ENCODE measurements at regions not wholly inside any gene's neighbourhood (a gene's known extent, or its start where the extent isn't known, plus 50 kb on each side); places are given as distances from the start of the nearest gene placed in this dataset.

DNA sequence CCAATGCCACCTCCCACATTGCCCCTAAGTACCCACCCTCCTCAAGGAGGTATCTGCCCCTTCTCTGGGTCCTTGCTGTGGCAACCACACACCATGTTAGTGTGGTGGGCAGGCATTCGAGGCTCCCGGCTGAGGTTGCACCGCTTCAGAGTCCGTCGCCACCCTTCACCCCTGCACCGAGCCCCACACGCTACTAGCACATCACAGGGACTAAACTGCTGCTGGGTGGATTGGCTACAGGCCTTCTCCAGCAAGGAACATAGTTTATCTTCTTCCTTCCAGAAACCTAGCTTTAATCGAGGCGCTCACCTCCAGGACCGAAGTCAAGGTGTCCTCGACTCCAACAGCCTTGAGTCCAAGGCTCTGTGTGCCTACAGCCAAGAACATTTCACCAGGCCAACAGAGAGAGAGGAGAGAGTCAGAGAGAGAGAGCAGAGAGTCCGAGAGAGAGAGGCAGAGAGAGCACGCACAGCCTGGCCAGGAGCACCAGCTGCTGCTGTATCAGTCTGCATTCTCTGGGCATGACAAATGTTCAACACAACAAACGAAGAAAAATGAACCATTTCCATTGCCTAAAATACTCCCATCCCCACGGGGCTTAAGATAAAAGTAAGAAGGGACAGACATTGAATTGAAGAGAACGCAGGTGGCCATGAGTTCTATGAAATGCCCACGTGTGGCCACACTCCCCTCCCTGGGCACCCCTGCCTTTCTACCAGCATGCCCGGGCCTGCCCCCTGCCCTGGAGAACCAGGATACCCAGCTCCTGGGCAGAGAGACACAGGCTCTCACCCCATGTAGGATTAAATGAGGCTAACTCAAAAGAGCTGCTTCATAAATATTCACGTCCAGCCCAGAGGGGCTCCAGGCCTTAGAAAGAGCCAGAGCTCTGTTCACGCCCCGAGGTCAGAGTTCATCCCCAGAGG lies 94.9 kb downstream of the RBFOX3 start:
- Mint-ChIP-seq H3K4me3 (no peak overlapping the region), H3K27ac (no peak overlapping the region), H3K36me3 (peaks cover 2% of the 10 kb centered on the region), H3K9me3 (no peaks in the 10 kb centered on the region), H3K4me1 (peaks cover 30% of the 10 kb centered on the region), H3K27me3 (ENCODE audit: low read depth) (peaks cover 8% of the 10 kb centered on the region)
- TF ChIP-seq, protein P1, sequence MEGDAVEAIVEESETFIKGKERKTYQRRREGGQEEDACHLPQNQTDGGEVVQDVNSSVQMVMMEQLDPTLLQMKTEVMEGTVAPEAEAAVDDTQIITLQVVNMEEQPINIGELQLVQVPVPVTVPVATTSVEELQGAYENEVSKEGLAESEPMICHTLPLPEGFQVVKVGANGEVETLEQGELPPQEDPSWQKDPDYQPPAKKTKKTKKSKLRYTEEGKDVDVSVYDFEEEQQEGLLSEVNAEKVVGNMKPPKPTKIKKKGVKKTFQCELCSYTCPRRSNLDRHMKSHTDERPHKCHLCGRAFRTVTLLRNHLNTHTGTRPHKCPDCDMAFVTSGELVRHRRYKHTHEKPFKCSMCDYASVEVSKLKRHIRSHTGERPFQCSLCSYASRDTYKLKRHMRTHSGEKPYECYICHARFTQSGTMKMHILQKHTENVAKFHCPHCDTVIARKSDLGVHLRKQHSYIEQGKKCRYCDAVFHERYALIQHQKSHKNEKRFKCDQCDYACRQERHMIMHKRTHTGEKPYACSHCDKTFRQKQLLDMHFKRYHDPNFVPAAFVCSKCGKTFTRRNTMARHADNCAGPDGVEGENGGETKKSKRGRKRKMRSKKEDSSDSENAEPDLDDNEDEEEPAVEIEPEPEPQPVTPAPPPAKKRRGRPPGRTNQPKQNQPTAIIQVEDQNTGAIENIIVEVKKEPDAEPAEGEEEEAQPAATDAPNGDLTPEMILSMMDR (IDR thresholded peaks at IDR 0.05; ENCODE audit: unreplicated experiment): no peak
- no peak for DNase-seq (ENCODE audit: low spot score in 2 of 2, unreplicated experiment in 2 of 2)

DNA sequence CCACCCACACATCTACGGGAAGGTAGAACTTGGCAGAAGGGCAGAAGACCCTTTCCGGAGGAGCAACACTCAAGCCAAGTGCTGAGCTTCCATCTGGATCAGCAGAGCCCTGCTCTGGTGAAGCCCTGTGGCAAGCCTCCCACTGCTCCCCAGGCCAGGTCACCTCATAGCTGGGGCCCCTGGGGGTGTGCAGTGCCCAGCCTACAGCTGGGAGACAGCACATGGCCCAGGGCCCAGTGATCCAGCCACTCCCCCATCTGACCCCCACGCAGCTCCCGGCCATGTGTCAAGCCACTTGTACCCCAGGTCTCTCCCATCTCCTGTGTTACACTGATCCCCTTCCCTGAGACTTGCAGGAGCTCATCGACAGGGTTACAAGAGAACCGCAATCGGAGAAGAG lies 95.7 kb downstream of the RBFOX3 start:
- no peaks in the 10 kb centered on the region for H3K9me3 Mint-ChIP-seq
- peaks cover 2% of the 10 kb centered on the region for H3K36me3 Mint-ChIP-seq
- no peak overlapping the region for H3K4me3 Mint-ChIP-seq
- peaks cover 8% of the 10 kb centered on the region for H3K27me3 Mint-ChIP-seq (ENCODE audit: low read depth)
- TF ChIP-seq, protein P1 (IDR thresholded peaks at IDR 0.05; ENCODE audit: unreplicated experiment): no peak
- peaks cover 30% of the 10 kb centered on the region for H3K4me1 Mint-ChIP-seq
- DNase-seq (ENCODE audit: low spot score in 2 of 2, unreplicated experiment in 2 of 2): no peak
- H3K27ac Mint-ChIP-seq: no peak overlapping the region

DNA sequence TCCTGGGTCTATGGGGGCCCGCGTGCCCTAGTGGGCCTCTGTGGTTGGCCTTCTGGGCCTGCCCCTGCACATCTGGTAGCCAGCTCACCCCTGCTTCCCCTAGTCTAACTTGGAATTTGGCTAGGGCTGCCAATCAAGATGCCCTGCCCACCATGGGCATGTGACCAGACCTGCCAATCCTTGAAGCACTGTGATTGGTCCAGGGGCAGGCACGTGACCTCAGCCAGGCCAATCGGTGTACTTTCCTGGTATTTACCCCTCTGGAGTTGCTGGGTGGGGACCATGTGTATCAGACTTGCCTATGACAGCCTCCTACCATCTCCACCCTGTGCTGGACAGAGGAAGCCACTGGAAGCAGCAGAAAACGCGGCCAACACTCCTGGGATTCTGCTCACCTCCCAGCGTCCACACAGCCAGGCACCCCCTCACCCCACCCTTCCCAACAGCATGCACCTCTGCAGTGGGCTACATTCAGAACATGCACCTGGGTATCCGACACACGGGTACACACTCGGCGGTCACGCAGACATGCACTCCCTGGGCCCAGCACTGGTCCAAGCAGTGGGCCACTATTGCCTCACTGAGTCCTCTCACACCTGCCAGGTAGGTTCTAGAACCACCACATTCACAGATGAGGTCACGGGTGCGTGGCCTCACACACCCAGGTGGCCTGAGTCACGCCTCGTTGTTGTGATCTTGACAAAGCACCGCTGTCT lies 96.9 kb downstream of the RBFOX3 start:
- Mint-ChIP-seq H3K4me3 (no peak overlapping the region), H3K9me3 (no peaks in the 10 kb centered on the region), H3K27ac (no peak overlapping the region), H3K27me3 (ENCODE audit: low read depth) (peaks cover 8% of the 10 kb centered on the region), H3K36me3 (peaks cover 2% of the 10 kb centered on the region), H3K4me1 (peaks cover 30% of the 10 kb centered on the region)
- DNase-seq (ENCODE audit: low spot score in 2 of 2, unreplicated experiment in 2 of 2): no peak
- TF ChIP-seq, protein P1 (IDR thresholded peaks at IDR 0.05; ENCODE audit: unreplicated experiment): no peak

DNA sequence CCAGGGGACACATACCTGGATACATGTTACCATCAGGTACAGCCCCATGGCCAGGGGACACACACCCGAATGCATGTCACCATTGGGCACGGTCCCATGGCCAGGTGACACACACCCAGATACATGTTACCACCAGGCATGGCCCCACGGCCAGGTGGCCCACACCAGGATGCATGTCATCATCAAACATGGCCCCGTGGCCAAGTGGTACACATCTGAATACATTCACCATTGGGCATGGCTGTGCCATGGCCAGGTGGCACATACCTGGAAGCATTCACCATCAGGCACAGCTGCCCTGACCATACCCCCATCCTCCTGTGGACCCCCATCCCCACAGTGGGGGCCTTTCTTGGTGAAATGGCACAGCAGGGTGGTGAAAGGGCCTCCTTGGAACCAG lies 97.6 kb downstream of the RBFOX3 start:
- Mint-ChIP-seq H3K27me3 (ENCODE audit: low read depth) (peaks cover 8% of the 10 kb centered on the region), H3K4me1 (peaks cover 27% of the 10 kb centered on the region), H3K9me3 (no peaks in the 10 kb centered on the region), H3K4me3 (no peak overlapping the region), H3K36me3 (peaks cover 2% of the 10 kb centered on the region), H3K27ac (no peak overlapping the region)
- DNase-seq (ENCODE audit: low spot score in 2 of 2, unreplicated experiment in 2 of 2): no peak
- TF ChIP-seq, protein P1 (IDR thresholded peaks at IDR 0.05; ENCODE audit: unreplicated experiment): no peak

DNA sequence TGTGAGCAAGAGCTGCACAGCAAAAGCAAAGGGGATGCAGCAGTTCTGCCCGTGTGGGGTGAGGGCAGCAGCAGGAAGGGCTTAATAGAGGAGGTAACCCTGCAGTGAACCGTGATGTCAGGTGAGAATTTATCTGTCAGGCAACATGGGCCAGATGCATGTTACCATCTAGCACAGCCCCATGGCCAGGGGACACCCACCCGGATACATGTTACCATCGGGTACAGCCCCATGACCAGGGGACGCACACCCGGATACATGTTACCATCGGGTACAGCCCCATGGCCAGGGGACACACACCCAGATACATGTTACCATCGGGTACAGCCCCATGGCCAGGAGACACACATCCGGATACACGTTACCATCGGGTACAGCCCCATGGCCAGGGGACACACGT lies 99.4 kb downstream of the RBFOX3 start:
- TF ChIP-seq, protein P1 (IDR thresholded peaks at IDR 0.05; ENCODE audit: unreplicated experiment): no peak
- H3K27ac Mint-ChIP-seq: no peak overlapping the region
- no peak overlapping the region for H3K4me3 Mint-ChIP-seq
- H3K36me3 Mint-ChIP-seq: peaks cover 2% of the 10 kb centered on the region
- no peaks in the 10 kb centered on the region for H3K9me3 Mint-ChIP-seq
- DNase-seq (ENCODE audit: low spot score in 2 of 2, unreplicated experiment in 2 of 2): no peak
- H3K27me3 Mint-ChIP-seq (ENCODE audit: low read depth): peaks cover 4% of the 10 kb centered on the region
- peaks cover 14% of the 10 kb centered on the region for H3K4me1 Mint-ChIP-seq
